GM10248 (cell line): ENCODE measurements at regions not wholly inside any gene's neighbourhood (a gene's known extent, or its start where the extent isn't known, plus 50 kb on each side); places are given as distances from the start of the nearest gene placed in this dataset.

Source experiments
- CTCF ChIA-PET: fragments of 300-600 bp; sonication (Branson Sonifier 250); formaldehyde crosslinking; extraction: SDS; loops from one replicate; lab custom pipeline; 2021; ENCODE audit warnings: antibody characterized with exemption; lab: Yijun Ruan, JAX
- POLR2A ChIA-PET: fragments of 350-650 bp; sonication (Branson Sonifier 250); formaldehyde crosslinking; extraction: SDS; loops from one replicate; lab custom pipeline; 2020; ENCODE audit warnings: antibody characterized with exemption; lab: Yijun Ruan, JAX
- DNase-seq: peaks from one replicate; pipeline ENCODE4 v3.0.0; 2012; ENCODE audit errors: extremely low spot score
- CTCF ChIP-seq: IDR thresholded peaks from 2 replicates; pipeline ENCODE4 v1.5.1; 2012; ENCODE audit warnings: mild to moderate bottlenecking, low read depth; ENCODE audit errors: extremely low read depth, missing control alignments, control extremely low read depth

- POLR2A ChIA-PET, result no interaction called here
- DNase-seq, result no peak
- CTCF ChIA-PET, result no interaction called here
- TF ChIP-seq CTCF, result no peak
These were observed 706.5 kb upstream of the UBE2E2 start for GRCh38 chr3:22496641-22497040.

- POLR2A ChIA-PET, result no interaction called here
- no peak for DNase-seq
- no peak for TF ChIP-seq CTCF
- CTCF ChIA-PET, result interaction anchor here (1.0 to 2.6 kb wide), 4 partner anchors 12 to 30 kb away, joined by 3 to 10 read pairs (median 4); no protein-coding TSS in a partner anchor
These were observed 696.3 kb upstream of the UBE2E2 start for GRCh38 chr3:22506871-22507270.

GRCh38 chr3:22507709-22508108, 695.4 kb upstream of the UBE2E2 start:
- no peak for TF ChIP-seq CTCF
- DNase-seq, result no peak
- POLR2A ChIA-PET, result no interaction called here
- CTCF ChIA-PET, result interaction anchor here (1.4 to 2.6 kb wide), 2 partner anchors 19 to 28 kb away, joined by 3 to 10 read pairs; no protein-coding TSS in a partner anchor

- CTCF ChIA-PET, result no interaction called here
These were observed 679.2 kb upstream of the UBE2E2 start for GRCh38 chr3:22523925-22524324.

GRCh38 chr3:22526266-22526837, 676.8 kb upstream of the UBE2E2 start:
- no peak for DNase-seq
- TF ChIP-seq CTCF, result no peak
- ChIA-PET CTCF (interaction anchor here (1.3 kb wide), 1 partner anchor 9 kb away, joined by 3 read pairs; no protein-coding TSS in a partner anchor), POLR2A (no interaction called here)

More at GRCh38 chr3:22523925-22524324, 679.2 kb upstream of the UBE2E2 start:
- TF ChIP-seq CTCF, result no peak
- no peak for DNase-seq
- POLR2A ChIA-PET, result no interaction called here

GRCh38 chr3:22536541-22536940, 666.6 kb upstream of the UBE2E2 start:
- POLR2A ChIA-PET, result no interaction called here
- DNase-seq, result no peak
- CTCF ChIA-PET, result no interaction called here
- TF ChIP-seq CTCF, result no peak
